ENCODE measurements at regions not wholly inside any gene's neighbourhood (a gene's known extent, or its start where the extent isn't known, plus 50 kb on each side); places are given as distances from the start of the nearest gene placed in this dataset.

DNA sequence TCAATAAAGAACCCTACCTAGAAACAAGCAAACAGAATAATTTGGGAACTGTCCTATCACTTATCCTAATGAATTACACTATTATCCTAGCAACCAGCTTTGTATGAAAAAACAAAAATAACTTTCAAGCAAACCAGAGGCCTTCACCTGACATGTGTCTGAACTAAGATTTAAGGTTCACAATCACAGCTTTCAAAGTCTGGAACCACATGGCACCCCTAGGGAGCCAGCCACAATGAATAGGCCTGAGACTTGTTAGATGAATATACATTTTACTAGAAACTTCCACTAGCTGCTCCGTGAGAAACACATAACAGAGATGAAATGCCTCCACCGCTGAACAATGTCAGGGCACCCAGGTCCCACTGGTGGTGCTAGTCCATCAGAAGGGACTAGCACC lies 65.8 kb upstream of the CYP2D6 start:
- no peaks in the 10 kb centered on the region for H3K9me3 Mint-ChIP-seq (ENCODE audit: unreplicated experiment)
- no peak for DNase-seq (ENCODE audit: low spot score)
- H3K27ac Mint-ChIP-seq (ENCODE audit: unreplicated experiment), result no peak overlapping the region
- peaks cover 8% of the 10 kb centered on the region for H3K36me3 Mint-ChIP-seq (ENCODE audit: low read depth, unreplicated experiment)
- H3K27me3 Mint-ChIP-seq (ENCODE audit: unreplicated experiment), result peaks cover 3% of the 10 kb centered on the region
- H3K4me3 Mint-ChIP-seq (ENCODE audit: unreplicated experiment), result no peak overlapping the region
- TF ChIP-seq, protein P1, sequence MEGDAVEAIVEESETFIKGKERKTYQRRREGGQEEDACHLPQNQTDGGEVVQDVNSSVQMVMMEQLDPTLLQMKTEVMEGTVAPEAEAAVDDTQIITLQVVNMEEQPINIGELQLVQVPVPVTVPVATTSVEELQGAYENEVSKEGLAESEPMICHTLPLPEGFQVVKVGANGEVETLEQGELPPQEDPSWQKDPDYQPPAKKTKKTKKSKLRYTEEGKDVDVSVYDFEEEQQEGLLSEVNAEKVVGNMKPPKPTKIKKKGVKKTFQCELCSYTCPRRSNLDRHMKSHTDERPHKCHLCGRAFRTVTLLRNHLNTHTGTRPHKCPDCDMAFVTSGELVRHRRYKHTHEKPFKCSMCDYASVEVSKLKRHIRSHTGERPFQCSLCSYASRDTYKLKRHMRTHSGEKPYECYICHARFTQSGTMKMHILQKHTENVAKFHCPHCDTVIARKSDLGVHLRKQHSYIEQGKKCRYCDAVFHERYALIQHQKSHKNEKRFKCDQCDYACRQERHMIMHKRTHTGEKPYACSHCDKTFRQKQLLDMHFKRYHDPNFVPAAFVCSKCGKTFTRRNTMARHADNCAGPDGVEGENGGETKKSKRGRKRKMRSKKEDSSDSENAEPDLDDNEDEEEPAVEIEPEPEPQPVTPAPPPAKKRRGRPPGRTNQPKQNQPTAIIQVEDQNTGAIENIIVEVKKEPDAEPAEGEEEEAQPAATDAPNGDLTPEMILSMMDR (IDR thresholded peaks at IDR 0.05; ENCODE audit: unreplicated experiment), result no peak
- peaks cover 18% of the 10 kb centered on the region for H3K4me1 Mint-ChIP-seq (ENCODE audit: unreplicated experiment)

DNA sequence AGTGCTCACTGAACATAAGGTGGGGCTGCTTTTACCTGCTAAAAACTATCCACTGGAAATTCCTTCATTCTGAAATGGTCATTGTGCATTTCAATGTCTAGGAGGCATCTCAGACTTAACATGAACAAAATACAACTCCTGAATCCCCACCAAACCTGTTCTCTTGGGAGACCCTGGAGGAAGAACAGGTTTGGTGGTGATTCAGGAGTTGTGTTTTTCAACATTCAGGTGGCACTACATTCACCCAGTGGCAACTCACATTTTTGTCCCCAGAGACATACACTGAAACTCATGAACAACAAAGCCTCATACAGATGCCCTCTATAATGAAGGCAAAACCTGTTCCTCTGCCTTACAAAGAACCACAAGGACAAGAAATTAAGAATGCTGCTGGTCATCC lies 64.3 kb upstream of the CYP2D6 start:
- no peak overlapping the region for H3K4me3 Mint-ChIP-seq (ENCODE audit: unreplicated experiment)
- H3K36me3 Mint-ChIP-seq (ENCODE audit: low read depth, unreplicated experiment), result no peaks in the 10 kb centered on the region
- H3K4me1 Mint-ChIP-seq (ENCODE audit: unreplicated experiment), result peaks cover 18% of the 10 kb centered on the region
- H3K27me3 Mint-ChIP-seq (ENCODE audit: unreplicated experiment), result peaks cover 3% of the 10 kb centered on the region
- TF ChIP-seq, protein P1 (IDR thresholded peaks at IDR 0.05; ENCODE audit: unreplicated experiment), result no peak
- peak overlapping the region; percentile 49 for H3K27ac Mint-ChIP-seq (ENCODE audit: unreplicated experiment)
- H3K9me3 Mint-ChIP-seq (ENCODE audit: unreplicated experiment), result no peaks in the 10 kb centered on the region
- DNase-seq (ENCODE audit: low spot score), result no peak

DNA sequence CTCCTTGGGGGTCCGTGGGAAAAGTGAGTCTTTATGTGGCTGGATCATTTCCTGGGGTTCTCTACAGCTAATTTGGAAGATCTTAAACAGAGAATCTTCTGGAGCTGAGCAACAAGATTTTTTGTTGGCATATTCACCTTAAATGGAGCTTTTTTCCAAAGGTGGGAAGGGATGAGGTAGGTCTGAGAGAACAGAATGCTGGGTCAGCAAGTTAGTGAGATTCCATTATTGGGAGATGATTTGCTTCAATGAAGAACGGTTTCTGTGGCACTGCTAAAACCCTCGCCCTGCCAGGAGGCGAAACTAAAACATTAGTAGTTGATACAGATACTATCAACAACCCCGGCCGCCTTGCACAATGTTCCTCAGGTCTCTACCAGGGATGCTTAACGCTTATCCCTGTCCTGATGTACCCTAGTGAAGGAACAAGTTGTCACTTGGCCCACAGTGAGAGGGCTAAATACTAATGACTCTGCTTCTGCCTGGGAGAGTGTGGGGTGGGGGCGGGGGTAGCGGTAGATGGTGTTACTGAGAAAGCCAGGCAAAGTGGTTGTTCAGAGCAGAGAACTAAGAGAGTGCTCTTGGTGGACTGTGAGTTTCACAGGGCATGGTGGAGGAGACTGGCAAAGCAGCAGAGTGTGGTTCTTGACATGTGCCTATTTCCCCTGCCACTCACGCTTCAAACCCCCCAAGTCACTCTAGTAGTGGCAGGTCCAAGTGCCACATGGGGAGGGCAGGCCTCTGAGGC lies 63.7 kb upstream of the CYP2D6 start:
- peak overlapping the region; percentile 34 for H3K27ac Mint-ChIP-seq (ENCODE audit: unreplicated experiment)
- peaks cover 18% of the 10 kb centered on the region for H3K4me1 Mint-ChIP-seq (ENCODE audit: unreplicated experiment)
- DNase-seq (ENCODE audit: low spot score), result no peak
- H3K9me3 Mint-ChIP-seq (ENCODE audit: unreplicated experiment), result no peaks in the 10 kb centered on the region
- TF ChIP-seq, protein P1 (IDR thresholded peaks at IDR 0.05; ENCODE audit: unreplicated experiment), result no peak
- H3K27me3 Mint-ChIP-seq (ENCODE audit: unreplicated experiment), result peaks cover 3% of the 10 kb centered on the region
- no peaks in the 10 kb centered on the region for H3K36me3 Mint-ChIP-seq (ENCODE audit: low read depth, unreplicated experiment)
- no peak overlapping the region for H3K4me3 Mint-ChIP-seq (ENCODE audit: unreplicated experiment)

DNA sequence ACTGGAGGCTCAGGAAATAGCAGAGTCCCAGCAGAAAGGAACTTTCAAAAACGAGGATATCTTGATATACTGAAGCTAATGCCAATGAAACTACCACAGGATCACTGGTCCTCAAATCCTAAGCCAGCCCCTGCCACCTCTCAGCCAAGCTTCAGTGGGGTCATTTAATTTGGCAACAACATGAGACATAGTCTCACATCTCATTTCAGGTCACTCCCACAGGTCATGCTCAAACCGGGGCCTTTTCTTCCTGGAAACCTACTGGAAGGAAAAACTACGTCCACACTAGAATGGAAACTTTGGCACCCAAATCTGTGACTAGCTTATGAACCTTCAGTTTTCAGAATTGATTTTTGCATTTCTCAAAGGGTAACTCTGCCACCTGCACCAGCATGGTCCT lies 61.9 kb upstream of the CYP2D6 start:
- peaks cover 3% of the 10 kb centered on the region for H3K27me3 Mint-ChIP-seq (ENCODE audit: unreplicated experiment)
- TF ChIP-seq, protein P1 (IDR thresholded peaks at IDR 0.05; ENCODE audit: unreplicated experiment), result no peak
- peaks cover 18% of the 10 kb centered on the region for H3K4me1 Mint-ChIP-seq (ENCODE audit: unreplicated experiment)
- peaks cover 2% of the 10 kb centered on the region for H3K36me3 Mint-ChIP-seq (ENCODE audit: low read depth, unreplicated experiment)
- H3K4me3 Mint-ChIP-seq (ENCODE audit: unreplicated experiment), result no peak overlapping the region
- H3K27ac Mint-ChIP-seq (ENCODE audit: unreplicated experiment), result peak overlapping the region; percentile 9
- H3K9me3 Mint-ChIP-seq (ENCODE audit: unreplicated experiment), result no peaks in the 10 kb centered on the region
- no peak for DNase-seq (ENCODE audit: low spot score)

DNA sequence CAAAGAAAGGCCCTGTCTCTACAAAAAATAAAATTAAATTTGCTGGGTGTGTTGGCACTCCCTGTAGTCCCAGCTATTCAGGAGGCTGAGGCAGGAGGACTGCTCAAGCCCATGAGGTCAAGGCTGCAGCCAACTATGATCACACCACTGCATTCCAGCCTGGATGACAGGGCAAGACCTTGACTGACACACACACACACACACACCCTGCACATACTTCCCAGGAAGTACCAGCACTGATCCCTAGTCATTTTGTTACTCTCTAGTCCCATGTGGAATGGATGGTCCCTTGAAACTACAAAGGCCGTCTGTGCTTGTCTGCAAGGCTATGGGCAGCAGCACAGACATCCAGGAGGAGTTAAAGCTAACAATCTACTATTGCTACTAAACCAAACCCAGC lies 59.7 kb upstream of the CYP2D6 start:
- H3K27me3 Mint-ChIP-seq (ENCODE audit: unreplicated experiment), result peaks cover 3% of the 10 kb centered on the region
- peaks cover 2% of the 10 kb centered on the region for H3K36me3 Mint-ChIP-seq (ENCODE audit: low read depth, unreplicated experiment)
- no peaks in the 10 kb centered on the region for H3K9me3 Mint-ChIP-seq (ENCODE audit: unreplicated experiment)
- no peak overlapping the region for H3K4me3 Mint-ChIP-seq (ENCODE audit: unreplicated experiment)
- no peak for DNase-seq (ENCODE audit: low spot score)
- no peak overlapping the region for H3K27ac Mint-ChIP-seq (ENCODE audit: unreplicated experiment)
- TF ChIP-seq, protein P1 (IDR thresholded peaks at IDR 0.05; ENCODE audit: unreplicated experiment), result no peak
- peaks cover 18% of the 10 kb centered on the region for H3K4me1 Mint-ChIP-seq (ENCODE audit: unreplicated experiment)

All from endothelial cell (in vitro differentiated cells).